ENCODE measurements at regions not wholly inside any gene's neighbourhood (a gene's known extent, or its start where the extent isn't known, plus 50 kb on each side); places are given as distances from the start of the nearest gene placed in this dataset.
"Not testable (repeated sequence)": the region's sequence is repeated elsewhere in the genome, so short reads cannot be mapped to it uniquely, and the experiment has no call there.

- DNase-seq, result not testable (repeated sequence)
These were observed 228.4 kb downstream of the CAAP1 start for GRCh38 chr9:26664087-26664773.

- DNase-seq, result no peak
These were observed 230.1 kb downstream of the CAAP1 start for GRCh38 chr9:26662476-26662875.

DNA sequence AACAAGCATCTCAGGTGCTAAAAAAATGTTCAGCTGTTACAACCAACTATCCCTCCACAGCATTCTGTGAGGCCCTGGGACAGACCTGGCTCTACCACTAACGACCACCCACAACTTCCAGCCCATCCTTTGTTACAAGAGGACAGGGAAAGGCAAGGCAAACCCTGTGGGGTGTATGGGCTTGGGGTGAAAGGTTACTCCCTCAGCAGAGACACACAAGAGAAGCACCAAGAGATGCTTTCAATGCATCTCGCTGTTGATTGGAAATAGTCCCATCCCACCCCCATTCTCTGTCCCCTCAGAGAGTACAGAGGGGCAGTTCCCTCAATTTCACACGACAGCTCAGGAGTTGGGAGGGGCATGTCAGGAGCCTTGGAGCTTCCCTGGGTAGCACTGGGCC, 234.1 kb downstream of the CAAP1 start:
- DNase-seq, result no peak

DNA sequence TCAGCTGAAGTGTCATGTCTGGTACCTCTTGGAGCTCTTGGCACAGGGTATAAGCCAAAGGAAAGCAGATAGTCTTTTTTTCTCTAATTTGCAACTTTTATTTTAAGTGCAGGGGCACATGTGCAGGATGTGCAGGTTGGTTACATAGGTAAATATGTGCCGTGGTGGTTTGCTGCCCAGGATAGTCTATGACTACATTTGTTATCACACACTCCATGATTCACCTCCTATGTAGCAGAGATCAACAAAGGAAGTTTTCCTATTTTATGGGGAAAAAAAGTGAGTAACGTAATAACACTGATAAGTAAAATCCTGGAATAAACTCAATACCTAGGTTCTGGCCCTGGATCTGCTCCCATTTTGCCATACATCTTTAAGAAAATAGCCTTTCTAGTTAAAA, 234.6 kb downstream of the CAAP1 start:
- DNase-seq, result no peak

DNA sequence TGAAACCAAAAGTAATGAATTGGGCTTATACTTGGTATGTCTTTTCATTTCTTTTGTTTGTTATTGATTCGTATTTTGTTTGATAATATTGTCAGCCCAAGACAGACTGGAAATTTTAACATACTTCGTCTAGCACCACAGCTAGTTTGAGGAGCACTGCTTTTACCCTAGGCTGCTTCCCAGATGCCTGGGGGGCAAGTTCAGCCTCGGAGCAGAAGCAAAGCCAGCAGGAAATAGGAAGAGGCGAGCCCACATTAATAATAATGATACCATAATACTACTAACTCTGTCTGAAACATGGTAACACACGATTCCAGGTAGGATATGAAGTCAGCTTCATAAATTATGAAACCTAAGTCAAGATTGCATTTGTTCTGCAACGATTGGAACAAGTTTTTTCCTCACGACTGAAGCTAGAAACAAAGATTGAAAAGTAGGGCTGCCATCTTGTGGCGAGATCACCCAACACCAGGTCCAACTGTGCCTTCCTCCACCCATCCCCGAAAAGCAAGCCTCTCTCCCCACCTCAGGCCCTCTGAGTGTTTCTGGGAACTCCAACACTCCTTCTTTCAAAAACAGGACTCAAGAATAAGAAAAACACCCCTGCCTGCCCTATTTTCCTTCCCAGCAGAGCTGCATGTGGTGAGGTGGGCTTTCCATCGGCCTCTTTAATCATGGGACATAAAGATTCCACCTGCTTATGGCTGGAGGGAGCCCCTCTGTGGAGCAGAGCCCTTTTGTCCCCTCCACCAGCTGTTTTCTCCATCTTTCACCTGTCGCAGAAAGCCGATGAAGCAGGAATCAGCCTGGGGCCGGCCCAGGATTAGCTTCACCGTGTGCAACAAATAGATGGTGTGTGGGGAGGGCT, 236.4 kb downstream of the CAAP1 start:
- DNase-seq, result peak; percentile 43 to 48

GRCh38 chr9:26655166-26655565, 237.4 kb downstream of the CAAP1 start:
- DNase-seq, result no peak

- no peak for DNase-seq
These were observed 242.3 kb downstream of the CAAP1 start for GRCh38 chr9:26650325-26650724.

DNA sequence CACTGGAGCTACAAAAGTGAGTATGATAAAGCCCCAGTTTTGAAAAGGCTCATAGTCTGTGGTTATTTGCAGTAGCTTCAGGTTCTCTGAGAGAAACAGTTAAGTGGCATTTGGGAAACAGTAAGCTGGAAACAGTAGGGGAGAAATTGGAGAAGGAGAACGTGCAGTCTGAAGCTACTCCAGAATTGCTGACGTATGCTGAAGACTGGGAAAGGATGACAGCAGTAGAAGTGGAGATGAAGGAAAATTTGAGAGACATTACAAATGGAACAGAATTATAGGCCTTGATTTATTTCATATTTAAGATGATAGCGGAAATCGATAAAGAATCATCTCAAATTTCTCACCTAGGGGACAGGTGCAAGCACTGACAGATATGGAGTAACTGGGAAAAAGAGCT, 248.8 kb downstream of the CAAP1 start:
- DNase-seq, result no peak

- no peak for DNase-seq
These were observed 252.8 kb downstream of the CAAP1 start for GRCh38 chr9:26639761-26640160.

- DNase-seq, result no peak
These were observed 255.5 kb downstream of the CAAP1 start for GRCh38 chr9:26637101-26637500.

DNA sequence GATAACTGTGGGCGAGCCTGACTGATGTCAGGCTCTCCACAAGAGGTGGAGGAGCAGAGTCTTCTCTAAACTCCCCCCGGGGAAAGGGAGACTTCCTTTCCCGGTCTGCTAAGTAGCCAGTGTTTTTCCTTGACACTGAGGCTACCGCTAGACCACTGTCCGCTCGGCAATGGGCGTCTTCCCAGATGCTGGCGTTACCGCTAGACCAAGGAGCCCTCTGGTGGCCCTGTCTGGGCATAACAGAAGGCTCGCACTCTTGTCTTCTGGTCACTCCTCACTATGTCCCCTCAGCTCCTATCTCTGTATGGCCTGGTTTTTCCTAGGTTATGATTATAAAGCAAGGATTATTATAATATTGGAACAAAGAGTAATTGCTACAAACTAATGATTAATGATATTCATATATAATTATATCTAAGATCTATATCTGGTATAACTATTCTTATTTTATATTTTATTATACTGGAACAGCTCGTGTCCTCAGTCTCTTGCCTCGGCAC, 278.7 kb downstream of the CAAP1 start:
- not testable (repeated sequence) for DNase-seq

DNA sequence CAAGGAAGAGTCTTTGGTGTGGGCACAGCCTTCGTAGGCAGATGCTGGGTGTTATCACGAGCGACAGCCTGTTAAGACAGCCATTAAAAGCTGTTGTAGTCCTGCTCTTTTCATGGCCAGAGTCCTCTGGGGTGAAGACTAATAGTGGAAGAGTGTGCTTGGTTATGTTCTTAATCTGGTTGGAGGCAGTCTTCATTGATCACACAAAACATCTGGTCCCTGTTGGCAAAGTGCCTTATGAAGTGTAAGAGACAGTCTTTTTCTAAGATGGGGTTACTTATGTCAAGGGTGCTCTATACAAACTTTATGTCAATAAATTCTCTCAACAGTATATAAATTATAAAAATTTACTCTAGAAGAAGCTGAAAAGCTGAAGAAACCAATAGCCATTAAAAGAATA, 280.4 kb downstream of the CAAP1 start:
- no peak for DNase-seq

GRCh38 chr9:26606756-26607155, 285.8 kb downstream of the CAAP1 start:
- no peak for DNase-seq

GRCh38 chr9:26605367-26605766, 287.2 kb downstream of the CAAP1 start:
- DNase-seq, result no peak

DNA sequence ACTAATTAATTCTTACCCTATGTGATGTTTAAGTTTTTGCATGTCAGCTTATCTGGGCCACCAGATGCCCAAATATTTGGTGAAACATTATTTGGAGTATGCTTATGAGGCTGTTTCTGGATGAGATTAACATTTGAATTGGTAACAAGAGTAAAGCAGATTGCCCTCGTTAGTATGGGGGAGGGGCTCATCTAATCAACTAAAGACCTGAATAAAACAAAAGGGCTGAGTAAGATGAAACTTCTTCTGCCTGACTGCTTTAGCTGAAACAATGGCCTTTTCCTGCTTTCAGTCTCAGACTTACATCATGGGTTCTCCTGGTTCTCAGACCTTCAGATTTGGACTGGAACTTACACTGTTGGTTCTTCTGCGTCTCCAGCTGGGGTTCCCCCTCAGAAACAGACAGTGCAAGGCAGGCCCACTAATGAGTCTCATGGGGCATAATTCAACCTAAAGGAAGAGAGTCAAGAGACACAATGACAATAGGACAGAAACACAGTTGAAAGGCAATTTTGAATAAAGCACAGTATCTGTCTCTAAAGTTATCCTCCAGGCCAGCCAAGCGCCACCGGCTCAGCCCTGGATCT, 288.4 kb downstream of the CAAP1 start:
- no peak for DNase-seq

DNA sequence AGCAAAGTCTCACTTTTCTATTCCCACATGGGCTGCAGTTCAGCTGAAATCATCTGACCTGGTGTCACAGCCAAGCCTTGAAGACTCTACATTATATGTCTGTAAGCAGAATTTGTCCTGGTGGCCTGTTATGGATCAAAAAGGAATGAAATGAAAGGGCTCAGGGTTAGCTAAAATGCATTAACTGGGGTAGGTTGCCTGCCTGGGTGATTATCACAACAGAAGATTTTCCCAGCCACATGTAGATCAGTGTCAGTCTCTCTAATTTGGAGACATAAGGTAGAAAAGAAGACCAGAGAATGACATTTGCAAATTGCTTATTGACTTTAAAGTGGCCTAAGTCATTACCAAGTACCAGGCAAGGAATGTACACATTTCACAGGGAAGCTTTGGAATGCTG, 289.0 kb downstream of the CAAP1 start:
- DNase-seq, result no peak

GRCh38 chr9:26597542-26598149, 295.0 kb downstream of the CAAP1 start:
- DNase-seq, result no peak

- no peak for DNase-seq
These were observed 313.5 kb downstream of the CAAP1 start for GRCh38 chr9:26579056-26579455.

- no peak for DNase-seq
These were observed 317.6 kb downstream of the CAAP1 start for GRCh38 chr9:26574898-26575440.

- DNase-seq, result no peak
These were observed 318.3 kb downstream of the CAAP1 start for GRCh38 chr9:26574256-26574655.

- no peak for DNase-seq
These were observed 324.6 kb downstream of the CAAP1 start for GRCh38 chr9:26567976-26568375.

- no peak for DNase-seq
These were observed 326.5 kb downstream of the CAAP1 start for GRCh38 chr9:26566141-26566540.

DNA sequence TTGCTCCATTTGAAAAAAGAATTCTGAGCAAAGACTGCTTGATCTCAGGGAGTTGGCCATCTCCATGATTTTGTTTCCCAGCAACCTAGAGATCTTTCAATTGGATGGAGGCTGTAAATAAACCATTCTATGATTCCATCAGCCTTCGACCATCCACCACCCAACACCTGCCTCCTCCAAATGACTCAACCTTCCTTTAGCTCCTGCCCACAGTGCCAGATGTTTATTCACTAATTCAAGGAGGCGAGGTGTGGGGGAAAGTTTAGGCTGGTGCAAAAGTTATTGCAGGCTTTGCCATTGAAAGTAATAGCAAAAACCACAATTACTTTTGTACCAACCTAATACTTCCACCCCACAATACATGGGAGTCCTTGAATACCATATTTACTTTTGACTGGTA, 327.5 kb downstream of the CAAP1 start:
- no peak for DNase-seq

Measured in NCI-H1930 (cell line).